ENCODE measurements at regions not wholly inside any gene's neighbourhood (a gene's known extent, or its start where the extent isn't known, plus 50 kb on each side); places are given as distances from the start of the nearest gene placed in this dataset.

DNA sequence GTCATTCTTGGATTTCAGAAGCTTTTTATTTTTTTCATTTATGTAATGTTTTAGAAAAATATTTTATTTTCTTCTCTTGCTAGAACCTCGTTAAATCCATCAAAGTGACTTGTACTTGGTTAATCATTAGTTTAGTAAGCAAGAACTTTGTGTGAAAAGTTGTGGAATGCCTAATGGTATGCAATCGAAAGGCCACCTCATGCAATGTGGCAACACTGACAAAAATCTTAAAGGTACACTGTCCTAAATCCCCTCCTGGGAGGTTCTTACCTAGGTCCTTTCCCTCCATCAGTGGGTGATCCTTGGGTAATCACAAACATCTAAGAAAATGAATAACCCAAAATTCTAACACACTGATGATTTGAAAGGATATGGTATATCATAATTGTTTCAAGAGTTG, 304.2 kb downstream of the DNAH5 start:
- Histone ChIP-seq H3K4me1 (ENCODE audit: control insufficient read depth in 1 of 2, insufficient read depth in 2 of 2, low read length in 2 of 2) (no peaks in the 10 kb centered on the region), H3K9me3 (ENCODE audit: control insufficient read depth in 1 of 2, insufficient read depth in 1 of 2, low read depth in 1 of 2, low read length in 2 of 2) (peaks cover 6 to 9% of the 10 kb centered on the region in 2 experiments; a peak in 2 of 4 replicates), H3K4me2 (ENCODE audit: low read length) (no peak overlapping the region), H2AFZ (ENCODE audit: low read depth, low read length, poor library complexity, severe bottlenecking) (no peak overlapping the region), H3K9ac (ENCODE audit: low read length) (no peak overlapping the region), H3K36me3 (ENCODE audit: control insufficient read depth in 1 of 2, insufficient read depth in 2 of 2, low read length in 2 of 2) (no peaks in the 10 kb centered on the region), H3K27me3 (ENCODE audit: insufficient read depth, low read length) (no peaks in the 10 kb centered on the region), H3K79me2 (ENCODE audit: insufficient read depth, low read length) (no peaks in the 10 kb centered on the region), H4K20me1 (ENCODE audit: insufficient read depth) (no peaks in the 10 kb centered on the region), H3K9me2 (ENCODE audit: insufficient read depth) (no peaks in the 10 kb centered on the region), H3K27ac (ENCODE audit: low read depth, low read length) (no peak overlapping the region), H3K4me3 (replicated peaks in 1 of 2; ENCODE audit: low read depth in 1 of 2, low read length in 2 of 2) (no peak overlapping the region)
- POLR2A ChIA-PET: no interaction called here
- BruUV-seq (replicated peaks): no TSS peak
- RAD21 ChIA-PET (ENCODE audit: low non-redundant PET in 1 of 2, low total read pairs in 2 of 2, uncharacterized antibody in 2 of 2, unreplicated experiment in 2 of 2): no interaction called here
- no peak for ATAC-seq
- no peak for DNase-seq (ENCODE audit: low read depth, low spot score)
- intact Hi-C loops (cut with micrococcal nuclease): no loop called here
- CTCF ChIA-PET: no interaction called here
- TF ChIP-seq, protein P1, sequence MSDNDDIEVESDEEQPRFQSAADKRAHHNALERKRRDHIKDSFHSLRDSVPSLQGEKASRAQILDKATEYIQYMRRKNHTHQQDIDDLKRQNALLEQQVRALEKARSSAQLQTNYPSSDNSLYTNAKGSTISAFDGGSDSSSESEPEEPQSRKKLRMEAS (IDR thresholded peaks at IDR 0.05): no peak
- TF ChIP-seq ZFX (IDR thresholded peaks at IDR 0.05): no peak
- no peak for TF ChIP-seq EGR1 (IDR thresholded peaks at IDR 0.05; ENCODE audit: low read depth)
- TF ChIP-seq YY1 (IDR thresholded peaks at IDR 0.05; ENCODE audit: extremely low read depth, insufficient replicate concordance, low read depth, low read length): no peak
- no peak for TF ChIP-seq SP1 (IDR thresholded peaks at IDR 0.05; ENCODE audit: low read depth)

DNA sequence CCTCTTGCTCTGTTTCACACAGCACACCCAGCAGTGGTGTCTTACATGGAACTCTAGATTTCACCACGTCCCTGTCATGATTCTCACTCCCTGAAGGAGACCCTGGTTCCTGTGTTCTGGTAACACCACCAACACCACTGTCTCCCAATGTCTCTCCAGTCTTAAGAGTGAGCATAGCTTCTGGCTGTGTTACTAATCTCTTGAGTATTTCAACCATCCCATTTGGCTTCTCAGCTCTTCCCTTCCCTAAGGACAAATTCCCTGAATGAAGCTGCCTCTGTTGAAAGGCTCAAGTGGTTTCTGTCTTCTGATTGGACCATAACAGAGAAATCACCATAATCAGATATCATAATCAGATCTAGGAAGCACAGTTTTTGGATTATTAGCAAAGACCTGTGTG, 311.8 kb downstream of the DNAH5 start:
- RAD21 ChIA-PET (ENCODE audit: low non-redundant PET in 1 of 2, low total read pairs in 2 of 2, uncharacterized antibody in 2 of 2, unreplicated experiment in 2 of 2): no interaction called here
- no peak overlapping the region for H2AFZ ChIP-seq (ENCODE audit: low read depth, low read length, poor library complexity, severe bottlenecking)

More for the DNA sequence above, 311.8 kb downstream of the DNAH5 start:
- Histone ChIP-seq H3K4me1 (ENCODE audit: control insufficient read depth in 1 of 2, insufficient read depth in 2 of 2, low read length in 2 of 2) (no peaks in the 10 kb centered on the region), H3K4me2 (ENCODE audit: low read length) (no peak overlapping the region), H3K36me3 (ENCODE audit: control insufficient read depth in 1 of 2, insufficient read depth in 2 of 2, low read length in 2 of 2) (no peaks in the 10 kb centered on the region), H3K4me3 (replicated peaks in 1 of 2; ENCODE audit: low read depth in 1 of 2, low read length in 2 of 2) (no peak overlapping the region), H3K9me2 (ENCODE audit: insufficient read depth) (no peaks in the 10 kb centered on the region), H3K9ac (ENCODE audit: low read length) (no peak overlapping the region), H3K79me2 (ENCODE audit: insufficient read depth, low read length) (no peaks in the 10 kb centered on the region), H3K27me3 (ENCODE audit: insufficient read depth, low read length) (no peaks in the 10 kb centered on the region), H4K20me1 (ENCODE audit: insufficient read depth) (no peaks in the 10 kb centered on the region), H3K9me3 (ENCODE audit: control insufficient read depth in 1 of 2, insufficient read depth in 1 of 2, low read depth in 1 of 2, low read length in 2 of 2) (peaks cover 0 to 14% of the 10 kb centered on the region in 2 experiments; a peak in 2 of 4 replicates), H3K27ac (ENCODE audit: low read depth, low read length) (no peak overlapping the region)
- ATAC-seq: no peak
- POLR2A ChIA-PET: no interaction called here
- no TSS peak for BruUV-seq (replicated peaks)
- intact Hi-C loops (cut with micrococcal nuclease): no loop called here
- TF ChIP-seq, protein P2, sequence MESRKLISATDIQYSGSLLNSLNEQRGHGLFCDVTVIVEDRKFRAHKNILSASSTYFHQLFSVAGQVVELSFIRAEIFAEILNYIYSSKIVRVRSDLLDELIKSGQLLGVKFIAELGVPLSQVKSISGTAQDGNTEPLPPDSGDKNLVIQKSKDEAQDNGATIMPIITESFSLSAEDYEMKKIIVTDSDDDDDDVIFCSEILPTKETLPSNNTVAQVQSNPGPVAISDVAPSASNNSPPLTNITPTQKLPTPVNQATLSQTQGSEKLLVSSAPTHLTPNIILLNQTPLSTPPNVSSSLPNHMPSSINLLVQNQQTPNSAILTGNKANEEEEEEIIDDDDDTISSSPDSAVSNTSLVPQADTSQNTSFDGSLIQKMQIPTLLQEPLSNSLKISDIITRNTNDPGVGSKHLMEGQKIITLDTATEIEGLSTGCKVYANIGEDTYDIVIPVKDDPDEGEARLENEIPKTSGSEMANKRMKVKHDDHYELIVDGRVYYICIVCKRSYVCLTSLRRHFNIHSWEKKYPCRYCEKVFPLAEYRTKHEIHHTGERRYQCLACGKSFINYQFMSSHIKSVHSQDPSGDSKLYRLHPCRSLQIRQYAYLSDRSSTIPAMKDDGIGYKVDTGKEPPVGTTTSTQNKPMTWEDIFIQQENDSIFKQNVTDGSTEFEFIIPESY (IDR thresholded peaks at IDR 0.05; ENCODE audit: extremely low read depth, insufficient replicate concordance, low read length): no peak
- TF ChIP-seq CEBPB (IDR thresholded peaks at IDR 0.05; ENCODE audit: low read depth) (no peak), POLR2AphosphoS5 (IDR thresholded peaks at IDR 0.05; ENCODE audit: low read depth, low read length) (no peak), TCF7L2 (IDR thresholded peaks at IDR 0.05; ENCODE audit: borderline replicate concordance, extremely low read depth, insufficient read depth, insufficient read length) (no peak), EZH2phosphoT487 (IDR thresholded peaks at IDR 0.05; ENCODE audit: borderline replicate concordance) (no peak), POLR2A (IDR thresholded peaks at IDR 0.05; ENCODE audit: borderline replicate concordance, extremely low read depth, insufficient read depth, insufficient read length) (no peak), ELF1 (IDR thresholded peaks at IDR 0.05; ENCODE audit: borderline replicate concordance, low read depth) (no peak), FOSL1 (IDR thresholded peaks at IDR 0.05; ENCODE audit: low read depth) (no peak), YY1 (IDR thresholded peaks at IDR 0.05; ENCODE audit: extremely low read depth, insufficient replicate concordance, low read depth, low read length) (no peak), SP1 (IDR thresholded peaks at IDR 0.05; ENCODE audit: low read depth) (no peak), SRF (IDR thresholded peaks at IDR 0.05; ENCODE audit: low read depth) (no peak), EGR1 (IDR thresholded peaks at IDR 0.05; ENCODE audit: low read depth) (no peak), JUND (IDR thresholded peaks at IDR 0.05) (no peak), CBX3 (IDR thresholded peaks at IDR 0.05; ENCODE audit: low read depth) (no peak)
- TF ChIP-seq, protein P3, sequence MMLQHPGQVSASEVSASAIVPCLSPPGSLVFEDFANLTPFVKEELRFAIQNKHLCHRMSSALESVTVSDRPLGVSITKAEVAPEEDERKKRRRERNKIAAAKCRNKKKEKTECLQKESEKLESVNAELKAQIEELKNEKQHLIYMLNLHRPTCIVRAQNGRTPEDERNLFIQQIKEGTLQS (IDR thresholded peaks at IDR 0.05): no peak
- no peak for DNase-seq (ENCODE audit: low read depth, low spot score)
- CTCF ChIA-PET: no interaction called here

All from HCT116 (cell line).